ENCODE measurements at regions not wholly inside any gene's neighbourhood (a gene's known extent, or its start where the extent isn't known, plus 50 kb on each side); places are given as distances from the start of the nearest gene placed in this dataset.

- no peak for TF ChIP-seq CTCF (conservative IDR thresholded peaks at IDR 0.05; ENCODE audit: low read depth, low read length)
- H3K4me3 ChIP-seq (ENCODE audit: low read depth, low read length), result no peak overlapping the region
- no peak for DNase-seq (ENCODE audit: low read depth)
Observed at GRCh38 chr4:11904117-11904535, 475.4 kb upstream of the HS3ST1 start.

- no peak for DNase-seq (ENCODE audit: low read depth)
Observed at GRCh38 chr4:11901089-11901488, 472.4 kb upstream of the HS3ST1 start.

GRCh38 chr4:11900359-11900758 lies 471.7 kb upstream of the HS3ST1 start:
- no peak for DNase-seq (ENCODE audit: low read depth)
- TF ChIP-seq CTCF (conservative IDR thresholded peaks at IDR 0.05; ENCODE audit: low read depth, low read length), result no peak
- no peak overlapping the region for H3K4me3 ChIP-seq (ENCODE audit: low read depth, low read length)

More at GRCh38 chr4:11901089-11901488, 472.4 kb upstream of the HS3ST1 start:
- no peak for TF ChIP-seq CTCF (conservative IDR thresholded peaks at IDR 0.05; ENCODE audit: low read depth, low read length)
- H3K4me3 ChIP-seq (ENCODE audit: low read depth, low read length), result no peak overlapping the region

- DNase-seq (ENCODE audit: low read depth), result no peak
- H3K4me3 ChIP-seq (ENCODE audit: low read depth, low read length), result no peak overlapping the region
- TF ChIP-seq CTCF (conservative IDR thresholded peaks at IDR 0.05; ENCODE audit: low read depth, low read length), result no peak
Observed at GRCh38 chr4:11898796-11899195, 470.1 kb upstream of the HS3ST1 start.

- no peak overlapping the region for H3K4me3 ChIP-seq (ENCODE audit: low read depth, low read length)
- no peak for TF ChIP-seq CTCF (conservative IDR thresholded peaks at IDR 0.05; ENCODE audit: low read depth, low read length)
- no peak for DNase-seq (ENCODE audit: low read depth)
Observed at GRCh38 chr4:11895766-11896165, 467.1 kb upstream of the HS3ST1 start.

GRCh38 chr4:11894977-11895376 lies 466.3 kb upstream of the HS3ST1 start:
- no peak for TF ChIP-seq CTCF (conservative IDR thresholded peaks at IDR 0.05; ENCODE audit: low read depth, low read length)
- no peak for DNase-seq (ENCODE audit: low read depth)
- H3K4me3 ChIP-seq (ENCODE audit: low read depth, low read length), result no peak overlapping the region

GRCh38 chr4:11894221-11894620 lies 465.5 kb upstream of the HS3ST1 start:
- no peak for DNase-seq (ENCODE audit: low read depth)
- no peak for TF ChIP-seq CTCF (conservative IDR thresholded peaks at IDR 0.05; ENCODE audit: low read depth, low read length)
- no peak overlapping the region for H3K4me3 ChIP-seq (ENCODE audit: low read depth, low read length)
